GM12865 (cell line): ENCODE measurements at regions not wholly inside any gene's neighbourhood (a gene's known extent, or its start where the extent isn't known, plus 50 kb on each side); places are given as distances from the start of the nearest gene placed in this dataset.

Experiments
- DNase-seq: peaks from one replicate; pipeline ENCODE4 v3.0.0; 2010; ENCODE audit warnings: low read depth
- H3K4me3 ChIP-seq: 2 replicates; pipeline ENCODE4 v1.5.1; 2011; ENCODE audit warnings: mild to moderate bottlenecking, low read depth, low read length, control low read depth
- TF ChIP-seq, protein P1 (sequence below): IDR thresholded peaks from 2 replicates; pipeline ENCODE4 v1.5.1; 2011; ENCODE audit warnings: low read length, control low read depth, low read depth, inconsistent platforms; ENCODE audit not compliant: insufficient read depth; ENCODE audit errors: missing control alignments

DNA sequence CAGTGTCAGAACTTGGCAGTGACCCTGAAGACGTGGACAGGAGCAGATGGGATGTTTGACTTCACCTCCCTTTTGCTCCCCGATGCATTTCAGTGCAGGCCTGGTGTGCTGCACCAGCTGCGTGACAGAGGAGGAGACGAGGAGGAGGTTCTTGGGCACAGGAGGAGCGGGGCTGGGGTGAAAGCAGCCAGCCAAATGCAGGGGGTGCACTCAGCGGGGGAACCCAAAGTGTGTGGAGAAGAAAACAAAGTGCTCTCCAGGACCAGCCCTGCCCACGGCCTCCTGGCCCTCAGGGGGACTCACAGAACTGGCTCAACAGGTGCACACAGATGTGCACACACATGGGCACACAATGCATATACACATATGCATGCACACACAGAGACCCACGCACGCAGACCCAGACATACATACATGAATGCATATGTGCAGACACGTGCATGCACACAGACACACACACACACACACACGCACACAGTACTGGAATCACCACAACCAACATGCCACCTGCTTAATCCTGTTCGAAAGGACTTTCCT lies 91.7 kb upstream of the SFSWAP start:
- no peak for DNase-seq
- TF ChIP-seq, protein P1, sequence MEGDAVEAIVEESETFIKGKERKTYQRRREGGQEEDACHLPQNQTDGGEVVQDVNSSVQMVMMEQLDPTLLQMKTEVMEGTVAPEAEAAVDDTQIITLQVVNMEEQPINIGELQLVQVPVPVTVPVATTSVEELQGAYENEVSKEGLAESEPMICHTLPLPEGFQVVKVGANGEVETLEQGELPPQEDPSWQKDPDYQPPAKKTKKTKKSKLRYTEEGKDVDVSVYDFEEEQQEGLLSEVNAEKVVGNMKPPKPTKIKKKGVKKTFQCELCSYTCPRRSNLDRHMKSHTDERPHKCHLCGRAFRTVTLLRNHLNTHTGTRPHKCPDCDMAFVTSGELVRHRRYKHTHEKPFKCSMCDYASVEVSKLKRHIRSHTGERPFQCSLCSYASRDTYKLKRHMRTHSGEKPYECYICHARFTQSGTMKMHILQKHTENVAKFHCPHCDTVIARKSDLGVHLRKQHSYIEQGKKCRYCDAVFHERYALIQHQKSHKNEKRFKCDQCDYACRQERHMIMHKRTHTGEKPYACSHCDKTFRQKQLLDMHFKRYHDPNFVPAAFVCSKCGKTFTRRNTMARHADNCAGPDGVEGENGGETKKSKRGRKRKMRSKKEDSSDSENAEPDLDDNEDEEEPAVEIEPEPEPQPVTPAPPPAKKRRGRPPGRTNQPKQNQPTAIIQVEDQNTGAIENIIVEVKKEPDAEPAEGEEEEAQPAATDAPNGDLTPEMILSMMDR = no peak
- H3K4me3 ChIP-seq = no peak overlapping the region

DNA sequence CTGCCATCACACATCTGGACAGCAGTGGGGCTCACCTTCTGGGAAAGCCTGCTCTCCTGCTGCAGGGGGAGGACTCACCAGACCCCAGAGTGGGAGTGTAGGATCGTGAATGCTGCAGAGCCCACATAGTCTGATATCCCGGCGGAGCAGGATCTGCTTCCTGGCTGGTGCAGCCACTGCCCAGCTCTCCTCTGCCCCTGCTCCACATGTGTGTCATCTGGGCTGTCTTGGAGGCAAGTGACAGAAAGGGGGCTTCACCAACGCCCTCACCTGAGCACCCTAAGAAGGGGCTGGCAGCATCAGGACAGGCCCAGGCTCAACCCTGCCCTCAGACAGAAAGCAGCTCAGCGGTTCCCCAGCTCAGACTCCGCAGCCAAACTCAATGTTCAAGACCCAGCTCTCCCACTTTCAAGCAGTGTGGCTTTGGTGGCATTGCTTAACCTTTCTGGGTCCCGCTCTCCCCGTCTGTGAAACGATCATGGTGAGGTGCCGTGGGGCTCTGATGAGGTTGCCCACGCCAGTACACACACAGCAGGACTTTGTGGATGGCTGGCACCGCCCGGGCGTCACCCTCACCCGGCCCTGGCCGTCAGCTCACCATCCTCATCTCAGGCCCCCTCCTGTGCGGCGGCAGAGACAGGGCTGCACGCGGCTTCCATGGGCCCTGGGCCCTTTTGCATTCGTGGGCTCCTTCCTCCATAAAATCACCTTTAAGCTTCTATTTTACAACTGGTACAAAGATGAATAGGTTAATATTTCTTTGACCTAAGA lies 91.0 kb upstream of the SFSWAP start:
- DNase-seq = no peak
- no peak overlapping the region for H3K4me3 ChIP-seq
- TF ChIP-seq, protein P1 = no peak

DNA sequence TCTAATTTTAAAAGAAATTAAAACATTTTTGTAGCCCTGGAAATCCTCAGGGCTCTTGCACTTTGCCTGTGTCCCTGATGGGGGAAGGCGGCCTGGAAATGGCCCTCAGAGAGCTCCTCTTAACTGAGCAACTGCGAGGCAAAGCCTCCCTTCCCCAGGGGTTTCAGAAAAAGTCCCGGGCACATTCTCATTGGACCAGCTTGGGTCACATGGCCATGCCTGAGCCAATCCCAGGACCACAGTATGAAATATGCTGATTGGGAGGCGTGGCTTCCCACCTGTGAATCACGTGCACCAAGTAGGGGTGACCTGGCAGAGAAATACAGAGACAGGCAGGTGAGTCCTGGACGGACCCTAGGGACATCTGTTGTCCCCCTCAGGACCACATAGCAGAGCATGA lies 90.4 kb upstream of the SFSWAP start:
- TF ChIP-seq, protein P1 = no peak

DNA sequence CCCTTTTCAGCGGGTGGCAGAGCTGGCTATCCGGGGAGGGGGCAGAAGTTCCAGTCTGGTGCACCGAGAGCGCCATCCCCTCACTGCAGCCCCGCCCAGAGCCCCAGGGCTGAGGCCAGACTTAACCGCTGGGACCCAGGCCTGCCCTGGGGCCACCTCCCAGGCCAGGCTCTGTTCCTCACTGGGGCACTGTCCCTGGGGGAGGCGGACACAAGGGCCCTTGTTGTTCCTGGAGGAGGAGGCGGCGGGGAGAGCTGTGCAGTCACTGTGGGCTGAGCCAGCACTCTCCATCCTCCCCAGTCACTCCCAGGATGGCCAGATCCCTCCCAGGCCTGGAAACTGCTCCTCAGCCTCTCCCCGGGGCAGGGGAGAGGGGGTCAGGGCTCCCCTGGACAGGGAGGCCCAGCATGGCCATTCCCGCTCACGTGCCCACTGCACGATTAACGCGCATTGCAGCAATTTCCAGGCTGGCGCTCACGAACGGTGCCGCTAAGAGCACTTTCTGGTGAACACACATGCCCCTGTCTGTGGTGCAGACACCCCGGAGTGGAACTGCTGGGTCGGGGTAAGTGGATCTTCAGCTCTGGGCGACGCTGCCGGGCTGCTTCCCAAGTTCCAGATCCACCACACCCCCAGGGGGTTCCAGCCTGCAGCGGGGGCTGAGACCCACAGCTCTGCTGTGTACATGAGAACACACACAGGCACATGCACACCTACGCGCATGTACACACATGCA lies 89.8 kb upstream of the SFSWAP start:
- DNase-seq = no peak
- H3K4me3 ChIP-seq = no peak overlapping the region
- TF ChIP-seq, protein P1 = no peak

More for the DNA sequence above, 90.4 kb upstream of the SFSWAP start:
- H3K4me3 ChIP-seq = no peak overlapping the region
- no peak for DNase-seq

DNA sequence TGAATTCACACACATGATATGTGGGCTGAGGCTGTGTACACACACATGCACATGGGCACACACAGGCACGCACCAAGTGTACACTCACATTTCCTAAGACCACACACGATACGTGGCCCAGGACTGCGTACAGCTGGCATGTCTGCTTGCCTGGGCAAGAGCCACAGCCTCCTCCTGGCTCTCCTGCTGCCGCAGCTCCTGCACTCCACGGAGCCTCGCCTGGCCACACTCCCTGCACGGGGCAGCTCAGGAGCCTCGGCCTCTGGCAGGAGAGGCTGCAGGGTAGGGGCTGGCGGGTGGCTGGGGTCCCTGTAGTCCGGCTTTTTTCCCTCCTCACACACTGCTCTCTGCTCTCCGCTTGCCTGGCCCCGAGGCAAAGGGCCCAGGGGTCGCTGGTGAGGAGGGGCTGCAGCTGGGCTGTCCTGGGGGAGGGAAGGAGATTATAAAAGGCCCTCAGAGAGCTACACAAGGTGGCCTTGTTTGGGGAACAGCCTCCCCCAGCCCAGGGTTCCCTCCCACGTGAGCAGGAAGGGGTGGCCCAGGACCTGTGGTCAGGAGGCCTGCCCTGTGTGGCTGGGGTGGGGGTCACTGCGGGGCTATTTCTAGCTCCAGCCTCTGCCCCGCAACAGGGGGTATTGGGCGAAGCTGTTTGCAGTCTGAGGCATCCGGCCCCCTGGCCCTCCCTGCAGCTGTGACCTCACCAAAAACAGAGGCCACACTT lies 89.0 kb upstream of the SFSWAP start:
- TF ChIP-seq, protein P1 = no peak
- H3K4me3 ChIP-seq = no peak overlapping the region
- no peak for DNase-seq

DNA sequence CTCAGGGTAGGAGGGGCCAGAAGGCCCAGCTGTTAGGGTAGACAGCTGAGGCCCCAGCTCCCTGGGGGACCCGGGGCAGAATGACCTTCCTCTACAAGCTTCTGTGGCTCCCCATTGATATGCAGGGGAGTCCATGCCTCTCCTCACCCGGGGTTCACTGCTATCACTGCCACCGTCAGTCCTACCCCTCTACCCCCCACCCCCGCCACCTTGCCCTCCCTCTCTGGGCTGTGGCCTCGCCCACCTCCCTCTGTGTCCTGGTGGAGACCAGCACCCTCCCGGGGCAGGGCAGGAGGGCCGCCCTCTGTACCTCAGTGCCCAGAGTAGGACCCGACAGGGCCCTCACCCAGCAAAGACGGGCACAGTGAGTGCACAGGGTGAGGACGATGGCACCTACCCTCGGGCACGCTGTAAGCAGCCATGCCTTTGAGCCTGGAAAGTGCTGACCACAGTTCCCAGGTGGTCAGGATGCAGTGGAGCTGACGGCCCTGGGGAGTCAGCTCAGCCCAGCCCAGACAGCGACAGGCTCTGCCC lies 88.4 kb upstream of the SFSWAP start:
- TF ChIP-seq, protein P1 = no peak
- no peak for DNase-seq
- no peak overlapping the region for H3K4me3 ChIP-seq
